SK-N-SH treated with all-trans-retinoic acid at 6 μM for 48 hours (cell line): ENCODE measurements at regions not wholly inside any gene's neighbourhood (a gene's known extent, or its start where the extent isn't known, plus 50 kb on each side); places are given as distances from the start of the nearest gene placed in this dataset.

Experiments
- ATAC-seq: fragments of 200-7000 bp; cut with Tn5 transposase; 3 replicates; pipeline ENCODE4 v1.9.1; 2020; ENCODE audit warnings: mild to moderate bottlenecking, moderate library complexity
- ARNTL ChIP-seq: fragments of 450-650 bp; formaldehyde crosslinking; IDR thresholded peaks from 2 replicates; pipeline ENCODE4 v1.5.0; 2020; ENCODE audit warnings: low read depth, mild to moderate bottlenecking, moderate library complexity, borderline replicate concordance
- BACH2 ChIP-seq: fragments of 250-450 bp; sonication (Bioruptor Pico); IDR thresholded peaks from 2 replicates; pipeline ENCODE4 v1.9.0; 2021; ENCODE audit warnings: mild to moderate bottlenecking, borderline replicate concordance
- CREB5 ChIP-seq: fragments of 250-450 bp; sonication (Bioruptor Pico); IDR thresholded peaks from 2 replicates; pipeline ENCODE4 v1.5.1; 2020; ENCODE audit warnings: low read depth, mild to moderate bottlenecking, moderate library complexity
- CSDC2 ChIP-seq: fragments of 250-450 bp; sonication (Bioruptor Pico); IDR thresholded peaks from 2 replicates; pipeline ENCODE4 v1.5.0; 2020; ENCODE audit warnings: mild to moderate bottlenecking, moderate library complexity
- ESRRG ChIP-seq: fragments of 250-450 bp; sonication (Bioruptor Pico); IDR thresholded peaks from 2 replicates; pipeline ENCODE4 v1.6.1; 2021; ENCODE audit warnings: mild to moderate bottlenecking
- GLIS3 ChIP-seq: fragments of 250-450 bp; sonication (Bioruptor Pico); IDR thresholded peaks from 2 replicates; pipeline ENCODE4 v1.5.0; 2020; ENCODE audit warnings: mild to moderate bottlenecking, moderate library complexity
- ISL1 ChIP-seq: fragments of 250-450 bp; sonication (Bioruptor Pico); IDR thresholded peaks from 2 replicates; pipeline ENCODE4 v2.1.2; 2022; ENCODE audit warnings: mild to moderate bottlenecking, moderate library complexity
- OSR1 ChIP-seq: fragments of 250-450 bp; sonication (Bioruptor Pico); IDR thresholded peaks from 2 replicates; pipeline ENCODE4 v1.8.0; 2022; ENCODE audit warnings: moderate library complexity, mild to moderate bottlenecking, inconsistent platforms
- PATZ1 ChIP-seq: fragments of 250-450 bp; sonication (Bioruptor Pico); IDR thresholded peaks from 2 replicates; pipeline ENCODE4 v1.8.0; 2020; ENCODE audit warnings: mild to moderate bottlenecking, moderate library complexity, borderline replicate concordance
- POU6F1 ChIP-seq: fragments of 250-450 bp; sonication (Bioruptor Pico); IDR thresholded peaks from 2 replicates; pipeline ENCODE4 v1.8.0; 2021; ENCODE audit warnings: low read depth, mild to moderate bottlenecking, moderate library complexity, borderline replicate concordance
- PPARA ChIP-seq: fragments of 250-450 bp; sonication (Bioruptor Pico); IDR thresholded peaks from 2 replicates; pipeline ENCODE4 v1.5.0; 2020; ENCODE audit warnings: mild to moderate bottlenecking, borderline replicate concordance
- RARB ChIP-seq: fragments of 250-450 bp; sonication (Bioruptor Pico); IDR thresholded peaks from 2 replicates; pipeline ENCODE4 v1.8.0; 2021; ENCODE audit warnings: mild to moderate bottlenecking, moderate library complexity
- SNAI2 ChIP-seq: fragments of 250-450 bp; sonication (Bioruptor Pico); IDR thresholded peaks from 2 replicates; pipeline ENCODE4 v1.5.0; 2020; ENCODE audit warnings: mild to moderate bottlenecking, moderate library complexity
- TCF4 ChIP-seq: fragments of 250-450 bp; sonication (Bioruptor Pico); IDR thresholded peaks from 2 replicates; pipeline ENCODE4 v1.8.0; 2021; ENCODE audit warnings: mild to moderate bottlenecking, moderate library complexity, borderline replicate concordance
- TOX ChIP-seq: fragments of 250-450 bp; sonication (Bioruptor Pico); IDR thresholded peaks from 2 replicates; pipeline ENCODE4 v1.8.0; 2021; ENCODE audit warnings: mild to moderate bottlenecking, moderate library complexity, borderline replicate concordance
- TSHZ2 ChIP-seq: fragments of 250-450 bp; sonication (Bioruptor Pico); IDR thresholded peaks from 2 replicates; pipeline ENCODE4 v1.5.0; 2020; ENCODE audit warnings: mild to moderate bottlenecking, moderate library complexity
- ZC3H10 ChIP-seq: fragments of 250-450 bp; sonication (Bioruptor Pico); IDR thresholded peaks from 2 replicates; pipeline ENCODE4 v1.5.1; 2021; ENCODE audit warnings: mild to moderate bottlenecking, moderate library complexity
- ZFP3 ChIP-seq: fragments of 250-450 bp; sonication (Bioruptor Pico); IDR thresholded peaks from 2 replicates; pipeline ENCODE4 v1.5.0; 2020; ENCODE audit warnings: mild to moderate bottlenecking, moderate library complexity
- ZFP30 ChIP-seq: fragments of 450-650 bp; formaldehyde crosslinking; IDR thresholded peaks from 2 replicates; pipeline ENCODE4 v1.5.0; 2022; ENCODE audit warnings: mild to moderate bottlenecking, moderate library complexity
- ZNF565 ChIP-seq: fragments of 450-650 bp; formaldehyde crosslinking; conservative IDR thresholded peaks from 2 replicates; pipeline ENCODE4 v1.5.0; 2020; ENCODE audit warnings: low read depth, mild to moderate bottlenecking, moderate library complexity
- ZNF70 ChIP-seq: fragments of 450-650 bp; formaldehyde crosslinking; IDR thresholded peaks from 2 replicates; pipeline ENCODE4 v1.5.0; 2020; ENCODE audit warnings: mild to moderate bottlenecking, moderate library complexity
- ZNF8 ChIP-seq: fragments of 450-650 bp; formaldehyde crosslinking; IDR thresholded peaks from 2 replicates; pipeline ENCODE4 v1.5.0; 2020; ENCODE audit warnings: mild to moderate bottlenecking, moderate library complexity

GRCh38 chr5:158351485-158352125 lies 492.7 kb upstream of the CLINT1 start:
- no peak for ATAC-seq
- no peak for TF ChIP-seq PPARA (CRISPR knock-in tag)

GRCh38 chr5:158349987-158350386 lies 491.0 kb upstream of the CLINT1 start:
- no peak for TF ChIP-seq ZNF70 (CRISPR knock-in tag)
- TF ChIP-seq CSDC2, result no peak
- TF ChIP-seq ZC3H10 (CRISPR knock-in tag), result no peak
- no peak for TF ChIP-seq RARB (CRISPR knock-in tag)
- TF ChIP-seq ESRRG, result no peak
- no peak for TF ChIP-seq CREB5
- TF ChIP-seq SNAI2 (CRISPR knock-in tag), result no peak
- TF ChIP-seq PPARA (CRISPR knock-in tag), result no peak
- no peak for TF ChIP-seq ZNF565 (CRISPR knock-in tag)
- no peak for TF ChIP-seq ZFP3 (CRISPR knock-in tag)
- TF ChIP-seq POU6F1 (CRISPR knock-in tag), result no peak
- no peak for TF ChIP-seq PATZ1 (CRISPR knock-in tag)
- no peak for TF ChIP-seq ISL1 (CRISPR knock-in tag)
- TF ChIP-seq ZNF8 (CRISPR knock-in tag), result no peak
- TF ChIP-seq GLIS3 (CRISPR knock-in tag), result no peak
- TF ChIP-seq TOX (CRISPR knock-in tag), result no peak
- TF ChIP-seq ZFP30 (CRISPR knock-in tag), result no peak
- TF ChIP-seq TCF4 (CRISPR knock-in tag), result no peak
- no peak for ATAC-seq

- no peak for TF ChIP-seq RARB (CRISPR knock-in tag)
- no peak for TF ChIP-seq ZFP30 (CRISPR knock-in tag)
- TF ChIP-seq ZNF8 (CRISPR knock-in tag), result no peak
- TF ChIP-seq OSR1, result no peak
- no peak for TF ChIP-seq CSDC2
- TF ChIP-seq CREB5, result no peak
- no peak for TF ChIP-seq PATZ1 (CRISPR knock-in tag)
- no peak for TF ChIP-seq ZC3H10 (CRISPR knock-in tag)
- ATAC-seq, result no peak
Measured at GRCh38 chr5:158344376-158344775, 485.4 kb upstream of the CLINT1 start.

- TF ChIP-seq OSR1, result no peak
- no peak for TF ChIP-seq ARNTL (CRISPR knock-in tag)
- TF ChIP-seq ZNF70 (CRISPR knock-in tag), result no peak
- TF ChIP-seq TOX (CRISPR knock-in tag), result no peak
- no peak for TF ChIP-seq ZNF8 (CRISPR knock-in tag)
- no peak for TF ChIP-seq ZFP3 (CRISPR knock-in tag)
- TF ChIP-seq ESRRG, result no peak
- no peak for TF ChIP-seq TSHZ2 (CRISPR knock-in tag)
- TF ChIP-seq SNAI2 (CRISPR knock-in tag), result no peak
- TF ChIP-seq TCF4 (CRISPR knock-in tag), result no peak
- TF ChIP-seq BACH2, result no peak
- TF ChIP-seq ZNF565 (CRISPR knock-in tag), result no peak
- ATAC-seq, result no peak
Measured at GRCh38 chr5:158340608-158341007, 481.7 kb upstream of the CLINT1 start.
